ENCODE measurements at regions not wholly inside any gene's neighbourhood (a gene's known extent, or its start where the extent isn't known, plus 50 kb on each side); places are given as distances from the start of the nearest gene placed in this dataset.

- no peak overlapping the region for H3K27ac ChIP-seq (ENCODE audit: low read length)
- no TSS peak for BruUV-seq (replicated peaks)
- H3K79me2 ChIP-seq (ENCODE audit: low read length): no peaks in the 10 kb centered on the region
- ATAC-seq (no peak), DNase-seq (no peak)
- H3K4me1 ChIP-seq (ENCODE audit: insufficient read depth, low read length): peaks cover 27% of the 10 kb centered on the region
- intact Hi-C loops (cut with micrococcal nuclease): no loop called here
- H3K9ac ChIP-seq (ENCODE audit: low read length): no peak overlapping the region
- CTCF ChIA-PET: no interaction called here
- H4K20me1 ChIP-seq (ENCODE audit: low read length): no peaks in the 10 kb centered on the region
- no peaks in the 10 kb centered on the region for H3K9me3 ChIP-seq (ENCODE audit: low read length)
- no peaks in the 10 kb centered on the region for H3K27me3 ChIP-seq (ENCODE audit: low read length)
- H3K36me3 ChIP-seq (ENCODE audit: low read depth, low read length): no peaks in the 10 kb centered on the region
- H3F3A ChIP-seq (ENCODE audit: low read length, unreplicated experiment): no peaks in the 10 kb centered on the region
- H3K9me2 ChIP-seq (replicated peaks; ENCODE audit: low read length): no peaks in the 10 kb centered on the region
- TF ChIP-seq EZH2phosphoT487 (IDR thresholded peaks at IDR 0.05; ENCODE audit: borderline replicate concordance, low read length) (no peak), EZH2 (IDR thresholded peaks at IDR 0.05; ENCODE audit: low read length, unreplicated experiment) (no peak), CTCF (conservative IDR thresholded peaks at IDR 0.05; ENCODE audit: low read depth, low read length) (no peak)
- H3K4me3 ChIP-seq (ENCODE audit: low read length): no peak overlapping the region
- no peak overlapping the region for H2AFZ ChIP-seq (ENCODE audit: low read length)
- H3K4me2 ChIP-seq (ENCODE audit: low read length): no peak overlapping the region; the same call in 1 of the 2 replicates
- POLR2A ChIA-PET (ENCODE audit: unreplicated experiment): no interaction called here
These were observed 58.4 kb upstream of the HS3ST1 start for GRCh38 chr4:11487139-11487538.

- POLR2A ChIA-PET (ENCODE audit: unreplicated experiment): no interaction called here
- no TSS peak for BruUV-seq (replicated peaks)
- no peak overlapping the region for H2AFZ ChIP-seq (ENCODE audit: low read length)
- H3K4me3 ChIP-seq (ENCODE audit: low read length): no peak overlapping the region
- H3K9me3 ChIP-seq (ENCODE audit: low read length): no peaks in the 10 kb centered on the region
- H3K27ac ChIP-seq (ENCODE audit: low read length): no peak overlapping the region
- H3K4me1 ChIP-seq (ENCODE audit: insufficient read depth, low read length): peaks cover 27% of the 10 kb centered on the region
- DNase-seq: no peak
- CTCF ChIA-PET: no interaction called here
- TF ChIP-seq EZH2 (IDR thresholded peaks at IDR 0.05; ENCODE audit: low read length, unreplicated experiment): no peak
- no peak for TF ChIP-seq CTCF (conservative IDR thresholded peaks at IDR 0.05; ENCODE audit: low read depth, low read length)
- no peak for TF ChIP-seq EZH2phosphoT487 (IDR thresholded peaks at IDR 0.05; ENCODE audit: borderline replicate concordance, low read length)
- H4K20me1 ChIP-seq (ENCODE audit: low read length): no peaks in the 10 kb centered on the region
- no peaks in the 10 kb centered on the region for H3F3A ChIP-seq (ENCODE audit: low read length, unreplicated experiment)
- no peaks in the 10 kb centered on the region for H3K9me2 ChIP-seq (replicated peaks; ENCODE audit: low read length)
- H3K27me3 ChIP-seq (ENCODE audit: low read length): no peaks in the 10 kb centered on the region
- no peaks in the 10 kb centered on the region for H3K36me3 ChIP-seq (ENCODE audit: low read depth, low read length)
- H3K9ac ChIP-seq (ENCODE audit: low read length): no peak overlapping the region
- no peak for ATAC-seq
- no peak overlapping the region for H3K4me2 ChIP-seq (ENCODE audit: low read length)
- no peaks in the 10 kb centered on the region for H3K79me2 ChIP-seq (ENCODE audit: low read length)
- intact Hi-C loops (cut with micrococcal nuclease): no loop called here
These were observed 57.2 kb upstream of the HS3ST1 start for GRCh38 chr4:11485926-11486325.

- ChIA-PET POLR2A (ENCODE audit: unreplicated experiment) (no interaction called here), CTCF (no interaction called here)
- Histone ChIP-seq H3K9me2 (replicated peaks; ENCODE audit: low read length) (no peaks in the 10 kb centered on the region), H3K4me3 (ENCODE audit: low read length) (no peak overlapping the region), H3K27ac (ENCODE audit: low read length) (no peak overlapping the region), H3K9ac (ENCODE audit: low read length) (no peak overlapping the region), H3K4me1 (ENCODE audit: insufficient read depth, low read length) (peaks cover 27% of the 10 kb centered on the region), H3K79me2 (ENCODE audit: low read length) (no peaks in the 10 kb centered on the region), H3K27me3 (ENCODE audit: low read length) (no peaks in the 10 kb centered on the region), H3K9me3 (ENCODE audit: low read length) (no peaks in the 10 kb centered on the region), H3F3A (ENCODE audit: low read length, unreplicated experiment) (no peaks in the 10 kb centered on the region), H2AFZ (ENCODE audit: low read length) (no peak overlapping the region), H3K4me2 (ENCODE audit: low read length) (no peak overlapping the region), H3K36me3 (ENCODE audit: low read depth, low read length) (no peaks in the 10 kb centered on the region), H4K20me1 (ENCODE audit: low read length) (no peaks in the 10 kb centered on the region)
- DNase-seq: no peak
- TF ChIP-seq EZH2phosphoT487 (IDR thresholded peaks at IDR 0.05; ENCODE audit: borderline replicate concordance, low read length): no peak
- no peak for TF ChIP-seq CTCF (conservative IDR thresholded peaks at IDR 0.05; ENCODE audit: low read depth, low read length)
- no peak for TF ChIP-seq EZH2 (IDR thresholded peaks at IDR 0.05; ENCODE audit: low read length, unreplicated experiment)
- intact Hi-C loops (cut with micrococcal nuclease): no loop called here
- no peak for ATAC-seq
- BruUV-seq (replicated peaks): no TSS peak
These were observed 55.8 kb upstream of the HS3ST1 start for GRCh38 chr4:11484531-11484930.

Measured in PC-3 (cell line).